IPS DF 6.9 (cell line): ENCODE measurements at regions not wholly inside any gene's neighbourhood (a gene's known extent, or its start where the extent isn't known, plus 50 kb on each side); places are given as distances from the start of the nearest gene placed in this dataset.

Experiments
- DNase-seq: peaks from one replicate; pipeline ENCODE4 v3.0.0-alpha.2; 2013; ENCODE audit warnings: low read depth, low spot score
- H3K27ac ChIP-seq: one replicate; pipeline ENCODE4 v1.5.1; 2013; ENCODE audit warnings: low read length, control low read depth
- H3K27me3 ChIP-seq: 2 replicates; pipeline ENCODE4 v1.6.1; 2013; ENCODE audit warnings: mild to moderate bottlenecking, low read length; ENCODE audit not compliant: control insufficient read depth, insufficient read depth
- H3K36me3 ChIP-seq: 2 replicates; pipeline ENCODE4 v1.6.1; 2013; ENCODE audit warnings: low read length; ENCODE audit not compliant: control insufficient read depth, insufficient read depth
- H3K4me1 ChIP-seq: 2 replicates; pipeline ENCODE4 v1.6.1; 2013; ENCODE audit warnings: low read length; ENCODE audit not compliant: control insufficient read depth, insufficient read depth
- H3K4me3 ChIP-seq: 2 replicates; pipeline ENCODE4 v1.5.1; 2013; ENCODE audit warnings: mild to moderate bottlenecking, low read length
- H3K9me3 ChIP-seq: 2 replicates; pipeline ENCODE4 v1.6.1; 2013; ENCODE audit warnings: low read length, inconsistent platforms; ENCODE audit not compliant: control insufficient read depth, insufficient read depth
- WGBS: extraction: QIAGEN DNeasy Blood & Tissue Kit; methylation state at CpG from one replicate; pipeline ENCODE4 v1.1.7; 2013; ENCODE audit warnings: mixed read lengths, missing lambda C conversion rate; ENCODE audit not compliant: insufficient read length, insufficient coverage; 5-methylcytosine and 5-hydroxymethylcytosine counted together

GRCh38 chr10:3692387-3692999 is 92.5 kb downstream of the KLF6 start:
- H3K4me1 ChIP-seq = peaks cover 3% of the 10 kb centered on the region; the same call in 1 of the 2 replicates
- H3K27me3 ChIP-seq = no peaks in the 10 kb centered on the region
- no peak overlapping the region for H3K4me3 ChIP-seq
- no CpG with 5 or more reads among the region's 7 CpGs for WGBS
- H3K9me3 ChIP-seq = no peaks in the 10 kb centered on the region
- no peaks in the 10 kb centered on the region for H3K36me3 ChIP-seq
- DNase-seq = no peak
- H3K27ac ChIP-seq = no peak overlapping the region

- Histone ChIP-seq H3K9me3 (no peaks in the 10 kb centered on the region), H3K4me1 (peaks cover 3% of the 10 kb centered on the region; the same call in 1 of the 2 replicates), H3K27me3 (no peaks in the 10 kb centered on the region), H3K27ac (no peak overlapping the region), H3K4me3 (no peak overlapping the region), H3K36me3 (no peaks in the 10 kb centered on the region)
- DNase-seq = no peak
- no CpG with 5 or more reads among the region's 8 CpGs for WGBS
Measured at GRCh38 chr10:3691482-3691881, 93.5 kb downstream of the KLF6 start.

DNA sequence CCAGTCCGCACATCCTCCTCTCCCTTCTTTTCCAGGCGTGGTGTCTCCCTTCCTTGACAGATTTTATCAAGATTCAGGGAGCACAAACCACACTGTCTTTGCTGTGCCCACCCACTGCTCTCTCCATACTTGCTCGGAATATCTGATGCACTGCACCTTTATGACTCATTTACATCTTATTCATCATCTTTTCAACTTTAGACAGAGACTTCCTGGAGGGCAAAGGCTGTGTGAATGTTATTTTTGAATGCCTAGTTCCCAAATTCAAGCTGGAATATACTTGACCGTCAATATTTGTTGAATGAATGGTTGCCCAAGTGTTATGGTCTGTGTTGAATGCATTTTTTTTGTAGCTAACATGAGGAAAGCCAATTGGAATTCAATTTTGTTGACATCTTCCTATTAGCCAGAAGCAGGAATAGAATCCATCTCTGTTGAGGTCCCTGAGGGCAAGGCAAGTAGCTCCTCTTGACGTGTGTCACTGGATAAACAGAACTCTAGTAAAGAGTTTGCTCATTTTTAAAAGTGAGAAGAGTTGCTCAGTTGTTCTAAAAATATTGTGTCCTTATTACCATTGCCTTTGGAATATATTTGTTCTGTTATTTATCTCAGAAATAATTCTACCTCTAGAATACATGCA is 95.0 kb downstream of the KLF6 start:
- no peaks in the 10 kb centered on the region for H3K36me3 ChIP-seq
- WGBS = no CpG with 5 or more reads among the region's 5 CpGs
- H3K27me3 ChIP-seq = no peaks in the 10 kb centered on the region
- H3K4me1 ChIP-seq = peaks cover 3% of the 10 kb centered on the region; the same call in 1 of the 2 replicates
- DNase-seq = no peak
- H3K27ac ChIP-seq = no peak overlapping the region
- no peak overlapping the region for H3K4me3 ChIP-seq
- no peaks in the 10 kb centered on the region for H3K9me3 ChIP-seq

GRCh38 chr10:3687510-3688081 is 97.4 kb downstream of the KLF6 start:
- H3K4me1 ChIP-seq = no peaks in the 10 kb centered on the region
- H3K4me3 ChIP-seq = no peak overlapping the region
- no peaks in the 10 kb centered on the region for H3K36me3 ChIP-seq
- no CpG with 5 or more reads among the region's 5 CpGs for WGBS
- H3K27me3 ChIP-seq = no peaks in the 10 kb centered on the region
- no peak overlapping the region for H3K27ac ChIP-seq
- DNase-seq = no peak
- H3K9me3 ChIP-seq = no peaks in the 10 kb centered on the region

- Histone ChIP-seq H3K27ac (no peak overlapping the region), H3K4me1 (no peaks in the 10 kb centered on the region), H3K36me3 (no peaks in the 10 kb centered on the region), H3K4me3 (no peak overlapping the region), H3K9me3 (no peaks in the 10 kb centered on the region), H3K27me3 (no peaks in the 10 kb centered on the region)
- no peak for DNase-seq
- no CpG with 5 or more reads among the region's 3 CpGs for WGBS
Measured at GRCh38 chr10:3685384-3685783, 99.6 kb downstream of the KLF6 start.

- Histone ChIP-seq H3K27ac (no peak overlapping the region), H3K4me1 (no peaks in the 10 kb centered on the region), H3K4me3 (no peak overlapping the region), H3K27me3 (no peaks in the 10 kb centered on the region), H3K9me3 (no peaks in the 10 kb centered on the region), H3K36me3 (no peaks in the 10 kb centered on the region)
- WGBS = no CpG with 5 or more reads among the region's 2 CpGs
- DNase-seq = no peak
Measured at GRCh38 chr10:3684891-3685290, 100.1 kb downstream of the KLF6 start.

- H3K36me3 ChIP-seq = no peaks in the 10 kb centered on the region
- no peaks in the 10 kb centered on the region for H3K27me3 ChIP-seq
- no CpG with 5 or more reads among the region's 4 CpGs for WGBS
- H3K9me3 ChIP-seq = no peaks in the 10 kb centered on the region
- DNase-seq = no peak
- no peak overlapping the region for H3K4me3 ChIP-seq
- no peaks in the 10 kb centered on the region for H3K4me1 ChIP-seq
- no peak overlapping the region for H3K27ac ChIP-seq
Measured at GRCh38 chr10:3683560-3683959, 101.4 kb downstream of the KLF6 start.

DNA sequence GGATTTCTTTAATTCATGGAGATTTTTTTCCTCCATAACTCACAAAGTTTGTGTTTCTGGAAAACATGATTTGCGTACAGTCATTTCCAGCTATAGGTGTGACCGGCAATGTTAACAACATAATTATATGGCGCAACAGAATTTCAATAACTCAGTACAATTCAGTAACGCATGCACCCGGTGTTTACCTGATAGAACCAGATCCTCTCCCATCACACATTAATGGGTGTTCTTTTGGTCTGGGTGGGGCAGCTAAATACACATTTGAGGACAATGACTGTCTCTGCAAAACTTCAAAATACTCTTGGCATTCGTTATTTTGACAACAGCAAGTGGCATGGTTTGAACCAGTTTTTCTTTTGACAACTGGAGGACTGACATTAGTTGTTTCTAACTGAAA is 102.3 kb downstream of the KLF6 start:
- DNase-seq = no peak
- Histone ChIP-seq H3K4me1 (0 out of 2 replicates have a peak, but pooled peaks cover 2% of the 10 kb centered on the region), H3K4me3 (no peak overlapping the region), H3K9me3 (no peaks in the 10 kb centered on the region), H3K36me3 (no peaks in the 10 kb centered on the region), H3K27me3 (no peaks in the 10 kb centered on the region), H3K27ac (no peak overlapping the region)
- WGBS = no CpG with 5 or more reads among the region's 6 CpGs

DNA sequence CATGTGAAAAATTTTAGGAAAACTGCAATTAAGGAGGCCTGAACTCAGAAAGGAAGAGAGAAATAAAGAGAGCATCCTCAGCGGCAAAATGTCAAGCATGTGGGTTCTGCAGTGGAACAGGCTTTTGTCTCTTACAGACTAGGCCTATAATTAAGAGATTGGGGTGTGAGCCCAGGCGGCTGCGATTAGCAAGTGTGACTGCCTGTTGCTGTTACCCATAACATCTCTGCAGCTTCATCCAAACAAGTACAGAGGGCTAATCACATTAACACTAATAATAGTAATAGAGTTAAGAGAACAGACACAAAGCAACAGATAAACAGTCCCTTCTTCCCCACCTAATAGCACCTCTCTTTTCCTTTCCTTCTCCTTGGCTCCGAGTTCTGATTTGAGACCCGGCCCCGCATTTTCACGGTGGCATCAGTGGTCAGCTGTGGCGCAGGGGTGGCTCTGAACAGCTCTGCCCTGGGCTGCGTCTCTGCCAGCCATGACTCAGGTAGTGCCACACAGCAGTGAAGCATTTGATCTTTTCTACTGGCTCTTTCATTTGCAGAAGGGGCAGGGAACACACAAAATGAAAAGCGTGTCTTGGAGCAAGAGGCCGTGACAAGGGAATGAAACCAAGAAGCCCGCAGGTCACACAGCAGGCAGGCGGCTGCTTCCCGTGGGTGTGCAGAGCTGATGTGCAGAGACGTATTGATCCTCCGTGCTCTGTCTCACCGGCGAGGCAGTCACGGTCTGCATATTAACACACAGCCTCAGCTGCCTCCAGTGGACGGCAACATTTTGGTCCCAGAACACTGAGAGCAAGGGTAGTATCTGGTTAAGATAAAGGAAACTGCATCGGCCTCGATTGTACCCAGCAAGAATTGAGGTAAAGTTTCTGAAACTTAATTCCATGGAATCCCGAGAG is 103.1 kb downstream of the KLF6 start:
- WGBS = no CpG with 5 or more reads among the region's 23 CpGs
- no peaks in the 10 kb centered on the region for H3K27me3 ChIP-seq
- H3K4me1 ChIP-seq = 0 out of 2 replicates have a peak, but pooled peaks cover 2% of the 10 kb centered on the region
- no peak for DNase-seq
- H3K9me3 ChIP-seq = no peaks in the 10 kb centered on the region
- H3K36me3 ChIP-seq = no peaks in the 10 kb centered on the region
- no peak overlapping the region for H3K27ac ChIP-seq
- H3K4me3 ChIP-seq = no peak overlapping the region

DNA sequence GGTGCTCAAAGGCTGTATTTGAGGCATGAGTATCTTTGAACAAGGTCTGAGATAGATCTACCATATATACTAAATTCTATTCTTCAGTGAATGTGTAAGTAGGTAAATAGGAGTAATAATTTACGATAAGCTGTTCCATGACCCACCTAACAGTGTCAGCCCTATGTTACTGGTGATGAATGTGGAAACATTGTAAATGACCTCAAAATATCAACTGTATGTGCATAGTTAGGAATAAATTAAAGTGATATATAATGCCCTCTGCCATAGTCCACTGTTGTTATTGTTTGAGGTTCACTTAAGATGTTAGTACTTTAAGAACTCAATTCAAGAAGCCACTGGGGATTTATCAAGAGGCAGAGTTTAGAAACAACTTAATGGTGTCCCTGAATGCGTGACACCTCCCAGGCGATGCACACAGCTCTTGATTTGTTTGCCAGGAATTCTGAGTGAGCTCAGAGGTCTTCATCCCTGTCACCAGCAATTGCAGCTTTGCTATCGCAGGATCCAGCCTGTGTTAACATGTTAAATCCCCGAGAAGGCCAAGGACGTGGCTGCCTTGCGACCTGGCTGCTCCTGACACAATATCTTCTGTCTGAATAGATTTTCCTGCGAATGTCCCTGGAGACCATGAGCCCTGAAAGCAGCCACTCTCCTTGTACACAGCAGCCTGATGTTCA is 104.9 kb downstream of the KLF6 start:
- 0 out of 2 replicates have a peak, but pooled peaks cover 2% of the 10 kb centered on the region for H3K4me1 ChIP-seq
- no peak overlapping the region for H3K27ac ChIP-seq
- H3K4me3 ChIP-seq = no peak overlapping the region
- H3K9me3 ChIP-seq = no peaks in the 10 kb centered on the region
- DNase-seq = no peak
- H3K27me3 ChIP-seq = no peaks in the 10 kb centered on the region
- no CpG with 5 or more reads among the region's 8 CpGs for WGBS
- H3K36me3 ChIP-seq = no peaks in the 10 kb centered on the region
